ENCODE measurements at regions not wholly inside any gene's neighbourhood (a gene's known extent, or its start where the extent isn't known, plus 50 kb on each side); places are given as distances from the start of the nearest gene placed in this dataset.

DNA sequence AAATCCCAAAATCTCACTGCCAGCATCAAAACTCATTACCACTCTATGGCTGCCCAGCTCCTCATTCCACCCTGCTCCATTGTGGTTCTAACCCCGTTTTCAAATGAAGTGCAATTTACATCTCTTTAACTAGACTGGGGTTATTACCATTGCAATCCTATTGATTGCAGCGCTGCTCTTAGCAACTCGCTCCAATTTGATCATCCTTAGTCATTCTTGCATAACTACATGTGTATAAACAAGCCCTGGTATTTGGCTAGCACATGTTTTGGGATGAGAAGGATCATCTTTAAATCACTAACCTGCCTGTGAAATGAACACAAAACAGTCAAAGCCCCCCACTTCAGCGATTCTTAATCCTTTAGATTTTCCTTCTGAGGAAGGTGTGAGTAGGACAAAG is 340.1 kb upstream of the PPARGC1A start:
- no peak overlapping the region for H2AFZ ChIP-seq (ENCODE audit: insufficient read depth, low read depth, low read length, poor library complexity, severe bottlenecking)
- DNase-seq = no peak
- H3K36me3 ChIP-seq (replicated peaks in 1 of 2; ENCODE audit: control insufficient read depth in 1 of 2, insufficient read depth in 2 of 2, low read length in 2 of 2) = no peaks in the 10 kb centered on the region
- intact Hi-C loops (cut with micrococcal nuclease) = no loop called here
- no peak overlapping the region for H3K4me2 ChIP-seq (replicated peaks; ENCODE audit: extremely low read depth, low read length, poor library complexity, severe bottlenecking)
- TF ChIP-seq, protein P1, sequence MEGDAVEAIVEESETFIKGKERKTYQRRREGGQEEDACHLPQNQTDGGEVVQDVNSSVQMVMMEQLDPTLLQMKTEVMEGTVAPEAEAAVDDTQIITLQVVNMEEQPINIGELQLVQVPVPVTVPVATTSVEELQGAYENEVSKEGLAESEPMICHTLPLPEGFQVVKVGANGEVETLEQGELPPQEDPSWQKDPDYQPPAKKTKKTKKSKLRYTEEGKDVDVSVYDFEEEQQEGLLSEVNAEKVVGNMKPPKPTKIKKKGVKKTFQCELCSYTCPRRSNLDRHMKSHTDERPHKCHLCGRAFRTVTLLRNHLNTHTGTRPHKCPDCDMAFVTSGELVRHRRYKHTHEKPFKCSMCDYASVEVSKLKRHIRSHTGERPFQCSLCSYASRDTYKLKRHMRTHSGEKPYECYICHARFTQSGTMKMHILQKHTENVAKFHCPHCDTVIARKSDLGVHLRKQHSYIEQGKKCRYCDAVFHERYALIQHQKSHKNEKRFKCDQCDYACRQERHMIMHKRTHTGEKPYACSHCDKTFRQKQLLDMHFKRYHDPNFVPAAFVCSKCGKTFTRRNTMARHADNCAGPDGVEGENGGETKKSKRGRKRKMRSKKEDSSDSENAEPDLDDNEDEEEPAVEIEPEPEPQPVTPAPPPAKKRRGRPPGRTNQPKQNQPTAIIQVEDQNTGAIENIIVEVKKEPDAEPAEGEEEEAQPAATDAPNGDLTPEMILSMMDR (IDR thresholded peaks at IDR 0.05) = no peak
- H3K9ac ChIP-seq (ENCODE audit: insufficient read depth, low read length, poor library complexity, severe bottlenecking) = no peak overlapping the region
- 63% methylated on average over 1 of the region's 4 CpGs for WGBS (ENCODE audit: insufficient coverage)
- no peaks in the 10 kb centered on the region for H3K9me3 ChIP-seq (replicated peaks in 1 of 2; ENCODE audit: control insufficient read depth in 1 of 2, insufficient read depth in 1 of 2, low read length in 2 of 2)
- no peaks in the 10 kb centered on the region for H4K20me1 ChIP-seq (ENCODE audit: insufficient read depth, low read length)
- no peak overlapping the region for H3K27ac ChIP-seq (ENCODE audit: low read depth in 1 of 2, low read length in 2 of 2)
- no peak overlapping the region for H3K4me3 Mint-ChIP-seq
- peaks cover 0 to 11% (median 2%) of the 10 kb centered on the region in 7 donors for H3K9me3 Mint-ChIP-seq
- no peaks in the 10 kb centered on the region for H3K4me1 Mint-ChIP-seq
- H3K4me1 ChIP-seq (ENCODE audit: control insufficient read depth in 1 of 2, insufficient read depth in 2 of 2, low read length in 2 of 2) = no peaks in the 10 kb centered on the region
- H3K36me3 Mint-ChIP-seq = no peaks in the 10 kb centered on the region
- no peak overlapping the region for H3K27ac Mint-ChIP-seq
- H3K4me3 ChIP-seq (replicated peaks in 1 of 3; ENCODE audit: low read depth in 2 of 3, low read length in 3 of 3) = no peak overlapping the region
- H3K79me2 ChIP-seq (ENCODE audit: insufficient read depth, low read length) = no peaks in the 10 kb centered on the region
- peaks cover 0 to 3% (median 1%) of the 10 kb centered on the region in 3 donors for H3K27me3 Mint-ChIP-seq (ENCODE audit: low read depth in 3 of 3)
- no peaks in the 10 kb centered on the region for H3K27me3 ChIP-seq (ENCODE audit: control insufficient read depth in 2 of 2, insufficient read depth in 2 of 2, low read length in 2 of 2)

DNA sequence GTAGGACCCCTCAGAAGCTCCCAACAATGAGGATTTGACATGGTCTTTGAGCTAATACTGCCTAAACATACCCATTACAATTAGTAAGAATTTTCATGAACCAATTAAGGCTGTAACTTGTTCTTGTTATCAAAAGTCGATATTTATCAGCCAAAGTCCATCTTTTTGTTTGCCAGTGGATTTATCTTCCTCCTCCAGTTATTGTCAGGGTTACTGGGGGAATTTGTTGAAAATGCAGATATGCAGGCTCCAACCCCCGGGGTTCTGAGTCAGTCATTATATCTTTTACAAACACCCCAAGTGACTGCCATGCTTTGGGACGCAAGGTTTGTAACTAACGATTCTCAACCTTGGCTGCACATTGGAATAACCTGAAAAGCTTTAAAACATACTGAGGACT is 338.8 kb upstream of the PPARGC1A start:
- H3K9me3 Mint-ChIP-seq = peaks cover 0 to 11% (median 2%) of the 10 kb centered on the region in 7 donors
- H4K20me1 ChIP-seq (ENCODE audit: insufficient read depth, low read length) = no peaks in the 10 kb centered on the region
- no peak overlapping the region for H3K4me2 ChIP-seq (replicated peaks; ENCODE audit: extremely low read depth, low read length, poor library complexity, severe bottlenecking)
- no CpG with 5 or more reads among the region's 4 CpGs for WGBS (ENCODE audit: insufficient coverage)
- DNase-seq = no peak
- H3K4me3 Mint-ChIP-seq = no peak overlapping the region
- H2AFZ ChIP-seq (ENCODE audit: insufficient read depth, low read depth, low read length, poor library complexity, severe bottlenecking) = no peak overlapping the region
- H3K4me1 Mint-ChIP-seq = no peaks in the 10 kb centered on the region
- TF ChIP-seq, protein P1 (IDR thresholded peaks at IDR 0.05) = no peak
- no peaks in the 10 kb centered on the region for H3K9me3 ChIP-seq (replicated peaks in 1 of 2; ENCODE audit: control insufficient read depth in 1 of 2, insufficient read depth in 1 of 2, low read length in 2 of 2)
- H3K27me3 Mint-ChIP-seq (ENCODE audit: low read depth in 3 of 3) = peaks cover 0 to 2% (median 1%) of the 10 kb centered on the region in 3 donors
- intact Hi-C loops (cut with micrococcal nuclease) = no loop called here
- no peaks in the 10 kb centered on the region for H3K36me3 Mint-ChIP-seq
- no peaks in the 10 kb centered on the region for H3K27me3 ChIP-seq (ENCODE audit: control insufficient read depth in 2 of 2, insufficient read depth in 2 of 2, low read length in 2 of 2)
- no peak overlapping the region for H3K9ac ChIP-seq (ENCODE audit: insufficient read depth, low read length, poor library complexity, severe bottlenecking)
- no peak overlapping the region for H3K4me3 ChIP-seq (replicated peaks in 1 of 3; ENCODE audit: low read depth in 2 of 3, low read length in 3 of 3)
- H3K27ac Mint-ChIP-seq = no peak overlapping the region
- H3K79me2 ChIP-seq (ENCODE audit: insufficient read depth, low read length) = no peaks in the 10 kb centered on the region
- H3K36me3 ChIP-seq (replicated peaks in 1 of 2; ENCODE audit: control insufficient read depth in 1 of 2, insufficient read depth in 2 of 2, low read length in 2 of 2) = no peaks in the 10 kb centered on the region
- no peaks in the 10 kb centered on the region for H3K4me1 ChIP-seq (ENCODE audit: control insufficient read depth in 1 of 2, insufficient read depth in 2 of 2, low read length in 2 of 2)
- no peak overlapping the region for H3K27ac ChIP-seq (ENCODE audit: low read depth in 1 of 2, low read length in 2 of 2)

All from CD14-positive monocyte (primary cell).